ENCODE measurements at regions not wholly inside any gene's neighbourhood (a gene's known extent, or its start where the extent isn't known, plus 50 kb on each side); places are given as distances from the start of the nearest gene placed in this dataset.

DNA sequence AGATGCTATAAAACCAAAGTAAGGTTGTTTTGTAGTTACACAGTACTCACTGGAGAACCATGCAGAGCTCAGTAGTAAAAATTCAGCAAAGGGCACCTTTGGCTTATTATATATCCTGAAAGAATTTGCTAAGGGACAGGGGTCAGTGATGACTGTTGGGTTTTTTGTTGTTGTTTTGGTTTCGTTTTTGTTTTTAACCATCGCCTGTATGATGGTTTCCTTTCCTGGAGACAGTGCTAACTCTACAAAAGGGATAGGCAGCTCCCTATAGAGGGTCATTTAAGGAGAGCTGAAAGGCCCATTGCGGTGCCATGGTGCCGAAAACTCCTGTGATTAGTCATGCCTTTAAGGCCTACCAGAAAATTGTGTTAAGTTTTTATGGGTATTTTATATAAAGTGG is 118.2 kb upstream of the GOLIM4 start:
- TF ChIP-seq, protein P1, sequence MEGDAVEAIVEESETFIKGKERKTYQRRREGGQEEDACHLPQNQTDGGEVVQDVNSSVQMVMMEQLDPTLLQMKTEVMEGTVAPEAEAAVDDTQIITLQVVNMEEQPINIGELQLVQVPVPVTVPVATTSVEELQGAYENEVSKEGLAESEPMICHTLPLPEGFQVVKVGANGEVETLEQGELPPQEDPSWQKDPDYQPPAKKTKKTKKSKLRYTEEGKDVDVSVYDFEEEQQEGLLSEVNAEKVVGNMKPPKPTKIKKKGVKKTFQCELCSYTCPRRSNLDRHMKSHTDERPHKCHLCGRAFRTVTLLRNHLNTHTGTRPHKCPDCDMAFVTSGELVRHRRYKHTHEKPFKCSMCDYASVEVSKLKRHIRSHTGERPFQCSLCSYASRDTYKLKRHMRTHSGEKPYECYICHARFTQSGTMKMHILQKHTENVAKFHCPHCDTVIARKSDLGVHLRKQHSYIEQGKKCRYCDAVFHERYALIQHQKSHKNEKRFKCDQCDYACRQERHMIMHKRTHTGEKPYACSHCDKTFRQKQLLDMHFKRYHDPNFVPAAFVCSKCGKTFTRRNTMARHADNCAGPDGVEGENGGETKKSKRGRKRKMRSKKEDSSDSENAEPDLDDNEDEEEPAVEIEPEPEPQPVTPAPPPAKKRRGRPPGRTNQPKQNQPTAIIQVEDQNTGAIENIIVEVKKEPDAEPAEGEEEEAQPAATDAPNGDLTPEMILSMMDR (IDR thresholded peaks at IDR 0.05; ENCODE audit: insufficient read depth, low read depth, low read length), result no peak
- TF ChIP-seq EZH2 (IDR thresholded peaks at IDR 0.05; ENCODE audit: insufficient read depth, low read length), result no peak
